ENCODE measurements at regions not wholly inside any gene's neighbourhood (a gene's known extent, or its start where the extent isn't known, plus 50 kb on each side); places are given as distances from the start of the nearest gene placed in this dataset.

DNA sequence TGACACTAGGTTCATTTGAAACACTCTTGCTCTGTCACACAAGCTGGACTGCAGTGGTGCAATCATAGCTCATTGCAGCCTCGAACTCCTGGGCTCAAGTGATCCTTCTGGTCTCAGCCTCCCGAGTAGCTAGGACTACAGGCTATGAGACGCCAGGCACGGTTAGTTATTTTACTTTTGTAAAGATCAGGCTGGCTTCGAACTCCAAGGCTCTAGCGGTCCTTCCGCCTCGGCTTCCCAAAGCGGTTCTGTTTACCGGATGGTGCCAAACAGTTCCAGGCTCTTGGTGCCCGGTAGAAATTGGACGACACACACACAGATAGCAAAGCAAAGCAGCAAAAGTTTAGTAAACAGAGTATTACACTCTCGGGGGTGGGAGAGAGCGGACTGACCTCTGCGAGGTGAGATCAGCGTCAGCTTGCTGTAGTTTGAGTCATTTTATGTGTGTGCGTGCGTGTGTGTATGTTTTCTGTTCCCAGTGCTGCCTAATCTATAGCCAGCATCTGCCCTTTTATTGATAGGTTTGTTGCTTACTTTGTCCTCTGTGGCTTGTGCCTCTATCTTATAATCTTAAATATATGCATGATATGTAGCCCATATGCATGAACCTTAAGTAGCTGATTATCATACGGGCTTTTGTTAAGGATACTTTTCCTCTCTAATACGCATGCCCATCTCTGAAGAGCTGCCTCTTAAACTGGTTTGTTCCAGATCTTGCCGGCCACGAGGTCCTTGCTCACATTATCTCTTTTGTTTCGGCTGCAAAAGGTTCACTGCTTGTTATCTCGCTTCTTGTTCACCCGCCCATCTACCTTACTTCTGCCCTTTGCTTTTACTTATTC is 75.2 kb downstream of the OR2B2 start:
- TF ChIP-seq, protein P1, sequence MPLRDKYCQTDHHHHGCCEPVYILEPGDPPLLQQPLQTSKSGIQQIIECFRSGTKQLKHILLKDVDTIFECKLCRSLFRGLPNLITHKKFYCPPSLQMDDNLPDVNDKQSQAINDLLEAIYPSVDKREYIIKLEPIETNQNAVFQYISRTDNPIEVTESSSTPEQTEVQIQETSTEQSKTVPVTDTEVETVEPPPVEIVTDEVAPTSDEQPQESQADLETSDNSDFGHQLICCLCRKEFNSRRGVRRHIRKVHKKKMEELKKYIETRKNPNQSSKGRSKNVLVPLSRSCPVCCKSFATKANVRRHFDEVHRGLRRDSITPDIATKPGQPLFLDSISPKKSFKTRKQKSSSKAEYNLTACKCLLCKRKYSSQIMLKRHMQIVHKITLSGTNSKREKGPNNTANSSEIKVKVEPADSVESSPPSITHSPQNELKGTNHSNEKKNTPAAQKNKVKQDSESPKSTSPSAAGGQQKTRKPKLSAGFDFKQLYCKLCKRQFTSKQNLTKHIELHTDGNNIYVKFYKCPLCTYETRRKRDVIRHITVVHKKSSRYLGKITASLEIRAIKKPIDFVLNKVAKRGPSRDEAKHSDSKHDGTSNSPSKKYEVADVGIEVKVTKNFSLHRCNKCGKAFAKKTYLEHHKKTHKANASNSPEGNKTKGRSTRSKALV (CRISPR knock-in tag; IDR thresholded peaks at IDR 0.05): peak; percentile 78
- TF ChIP-seq, protein P2, sequence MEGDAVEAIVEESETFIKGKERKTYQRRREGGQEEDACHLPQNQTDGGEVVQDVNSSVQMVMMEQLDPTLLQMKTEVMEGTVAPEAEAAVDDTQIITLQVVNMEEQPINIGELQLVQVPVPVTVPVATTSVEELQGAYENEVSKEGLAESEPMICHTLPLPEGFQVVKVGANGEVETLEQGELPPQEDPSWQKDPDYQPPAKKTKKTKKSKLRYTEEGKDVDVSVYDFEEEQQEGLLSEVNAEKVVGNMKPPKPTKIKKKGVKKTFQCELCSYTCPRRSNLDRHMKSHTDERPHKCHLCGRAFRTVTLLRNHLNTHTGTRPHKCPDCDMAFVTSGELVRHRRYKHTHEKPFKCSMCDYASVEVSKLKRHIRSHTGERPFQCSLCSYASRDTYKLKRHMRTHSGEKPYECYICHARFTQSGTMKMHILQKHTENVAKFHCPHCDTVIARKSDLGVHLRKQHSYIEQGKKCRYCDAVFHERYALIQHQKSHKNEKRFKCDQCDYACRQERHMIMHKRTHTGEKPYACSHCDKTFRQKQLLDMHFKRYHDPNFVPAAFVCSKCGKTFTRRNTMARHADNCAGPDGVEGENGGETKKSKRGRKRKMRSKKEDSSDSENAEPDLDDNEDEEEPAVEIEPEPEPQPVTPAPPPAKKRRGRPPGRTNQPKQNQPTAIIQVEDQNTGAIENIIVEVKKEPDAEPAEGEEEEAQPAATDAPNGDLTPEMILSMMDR (CRISPR knock-in tag; IDR thresholded peaks at IDR 0.05): no peak; the same call in 1 of the 2 replicates

Data from HepG2 (cell line).